HepG2 (cell line): ENCODE measurements at regions not wholly inside any gene's neighbourhood (a gene's known extent, or its start where the extent isn't known, plus 50 kb on each side); places are given as distances from the start of the nearest gene placed in this dataset.

ENCODE experiments used
- ATAC-seq: fragments of 200-7000 bp; cut with Tn5 transposase; 3 replicates; pipeline ENCODE4 v1.9.1; 2020; ENCODE audit warnings: mild to moderate bottlenecking, moderate library complexity
- BruUV-seq: library from RNA; stranded (reverse); fragments of 400-500 nt; replicated peaks from 2 replicates; lab custom pipeline; 2021; lab: Mats Ljungman, UMichigan
- CTCF ChIA-PET: fragments of 300-600 bp; formaldehyde crosslinking; extraction: SDS; loops from one replicate; lab custom pipeline; 2021; ENCODE audit warnings: low total read pairs, inconsistent platforms, low intra/inter-chr PET ratio; lab: Yijun Ruan, JAX
- POLR2A ChIA-PET: fragments of 350-600 bp; sonication (Branson Sonifier 250); formaldehyde crosslinking; loops from one replicate; lab custom pipeline; 2020; ENCODE audit warnings: antibody characterized with exemption, inconsistent platforms; lab: Yijun Ruan, JAX
- DNase-seq: peaks from one replicate; pipeline ENCODE4 v3.0.0-alpha.2; 2015; ENCODE audit warnings: low spot score
- FAIRE-seq: peaks from 3 replicates; lab custom pipeline; 2011; peaks lifted over from hg19 to GRCh38; lab: Jason Lieb, UNC
- H2AFZ ChIP-seq: one replicate; pipeline ENCODE4 v1.6.1; 2011; ENCODE audit warnings: low read length, inconsistent platforms
- H3K27ac ChIP-seq: fragments of 300-600 bp; 3 replicates; pipeline ENCODE4 v1.8.0; 2011; ENCODE audit warnings: mixed run types, mild to moderate bottlenecking, mixed read lengths, low read length, inconsistent platforms; ENCODE audit not compliant: insufficient read depth; ENCODE audit errors: extremely low read length
- H3K27me3 ChIP-seq, 2 experiments: fragments of 200-600 bp in 1 of 2; 2 replicates in 1 of 2; 3 replicates in 1 of 2; pipeline versions ENCODE4 v1.6.0 to v1.8.0; 2011; ENCODE audit warnings: low read length in 2 of 2, mild to moderate bottlenecking in 2 of 2, moderate library complexity in 2 of 2, inconsistent platforms in 1 of 2; ENCODE audit not compliant: insufficient read depth in 2 of 2, control insufficient read depth in 1 of 2
- H3K36me3 ChIP-seq, 2 experiments: fragments of 200-600 bp in 1 of 2; replicated peaks in 1 of 2; 2 replicates in 1 of 2; 3 replicates in 1 of 2; pipeline versions ENCODE4 v1.5.1 to v1.8.0; 2011; ENCODE audit warnings: low read length in 2 of 2, inconsistent platforms in 1 of 2; ENCODE audit not compliant: insufficient read depth in 2 of 2, control insufficient read depth in 1 of 2
- H3K4me1 ChIP-seq: 2 replicates; pipeline ENCODE4 v1.5.1; 2012; ENCODE audit warnings: low read length, inconsistent platforms; ENCODE audit not compliant: insufficient read depth
- H3K4me2 ChIP-seq: 2 replicates; pipeline ENCODE4 v1.6.0; 2011; ENCODE audit warnings: low read depth, low read length, inconsistent platforms
- H3K4me3 ChIP-seq, 3 experiments: fragments of 200-600 bp in 1 of 3; sonication (generic), shearing (Covaris generic) in 1 of 3; replicated peaks in 1 of 3; 2 replicates each; pipeline ENCODE4 v1.5.1; 2011 to 2016; ENCODE audit warnings: low read length in 3 of 3, inconsistent platforms in 2 of 3, low read depth in 2 of 3, mild to moderate bottlenecking in 2 of 3, control low read depth in 1 of 3, mixed read lengths in 1 of 3; ENCODE audit not compliant: insufficient read depth in 1 of 3
- H3K79me2 ChIP-seq: one replicate; pipeline ENCODE4 v1.6.1; 2011; ENCODE audit warnings: low read length, inconsistent platforms; ENCODE audit not compliant: insufficient read depth
- H3K9ac ChIP-seq: 2 replicates; pipeline ENCODE4 v1.6.0; 2011; ENCODE audit warnings: mild to moderate bottlenecking, low read depth, low read length, inconsistent platforms; ENCODE audit not compliant: insufficient read depth
- H3K9me3 ChIP-seq: 2 replicates; pipeline ENCODE4 v1.5.1; 2012; ENCODE audit warnings: mild to moderate bottlenecking, low read length
- H4K20me1 ChIP-seq: 2 replicates; pipeline ENCODE4 v1.6.0; 2011; ENCODE audit warnings: inconsistent platforms, mild to moderate bottlenecking, low read length, moderate library complexity; ENCODE audit not compliant: insufficient read depth
- LCORL ChIP-seq, 2 experiments: fragments of 450-650 bp in 1 of 2; sonication (generic) in 1 of 2; formaldehyde crosslinking in 1 of 2; IDR thresholded peaks; 2 replicates each; pipeline versions ENCODE4 v1.5.0 to v1.6.1; 2017 to 2020; ENCODE audit warnings: antibody characterized with exemption in 1 of 2, missing genetic modification reagents in 1 of 2
- MIXL1 ChIP-seq: IDR thresholded peaks from 2 replicates; pipeline ENCODE4 v1.6.1; 2016
- NFKB2 ChIP-seq: sonication (generic); formaldehyde crosslinking; IDR thresholded peaks from 2 replicates; pipeline ENCODE4 v1.4.0; 2020; ENCODE audit warnings: missing genetic modification reagents, borderline replicate concordance
- RAD21 ChIP-seq: fragments of 450-650 bp; formaldehyde crosslinking; IDR thresholded peaks from 2 replicates; pipeline ENCODE4 v1.5.0; 2020; ENCODE audit warnings: mild to moderate bottlenecking
- RBAK ChIP-seq: sonication (generic); formaldehyde crosslinking; IDR thresholded peaks from 2 replicates; pipeline ENCODE4 v1.5.1; 2020; ENCODE audit warnings: mild to moderate bottlenecking, missing genetic modification reagents
- SMC3 ChIP-seq: IDR thresholded peaks from 2 replicates; pipeline ENCODE4 v1.6.1; 2011; ENCODE audit warnings: low read length, improper control_type of control experiment
- STAG1 ChIP-seq: sonication (generic); formaldehyde crosslinking; IDR thresholded peaks from 2 replicates; pipeline ENCODE4 v1.4.0; 2020; ENCODE audit warnings: missing genetic modification reagents
- TCF12 ChIP-seq, 2 experiments: fragments of 450-650 bp in 1 of 2; sonication (generic) in 1 of 2; formaldehyde crosslinking in 1 of 2; IDR thresholded peaks; 2 replicates each; pipeline versions ENCODE4 v1.6.1 to v1.8.0; 2017 to 2022; ENCODE audit warnings: antibody characterized with exemption in 1 of 2, mild to moderate bottlenecking in 1 of 2, missing genetic modification reagents in 1 of 2, moderate library complexity in 1 of 2
- ZNF777 ChIP-seq: sonication (generic); formaldehyde crosslinking; IDR thresholded peaks from 2 replicates; pipeline ENCODE4 v1.4.0; 2020; ENCODE audit warnings: missing genetic modification reagents
- WGBS: methylation state at CpG from one replicate; pipeline ENCODE4 v1.1.6; 2017; ENCODE audit warnings: low lambda C conversion rate; 5-methylcytosine and 5-hydroxymethylcytosine counted together
- in situ Hi-C: cut with HindIII; loops from 2 replicates; pipeline ENCODE4 v1.10.0; 2017; ENCODE audit warnings: low pct_unique_long_range_greater_than_20kb; ENCODE audit not compliant: extremely low pct_ligation_motif_present
- intact Hi-C: fragments of 100-400 bp; cut with micrococcal nuclease; formaldehyde crosslinking; loops from one replicate; pipeline ENCODE4 v1.10.0; 2022; ENCODE audit not compliant: unreplicated experiment
- TF ChIP-seq, protein P1 (sequence below): sonication (generic); formaldehyde crosslinking; IDR thresholded peaks from 2 replicates; pipeline ENCODE4 v1.4.0; 2020; ENCODE audit warnings: mild to moderate bottlenecking, missing genetic modification reagents, borderline replicate concordance
- TF ChIP-seq, protein P2 (sequence below): sonication (generic); formaldehyde crosslinking; IDR thresholded peaks from 2 replicates; pipeline ENCODE4 v1.5.0; 2020; ENCODE audit warnings: mild to moderate bottlenecking, missing genetic modification reagents, moderate library complexity

DNA sequence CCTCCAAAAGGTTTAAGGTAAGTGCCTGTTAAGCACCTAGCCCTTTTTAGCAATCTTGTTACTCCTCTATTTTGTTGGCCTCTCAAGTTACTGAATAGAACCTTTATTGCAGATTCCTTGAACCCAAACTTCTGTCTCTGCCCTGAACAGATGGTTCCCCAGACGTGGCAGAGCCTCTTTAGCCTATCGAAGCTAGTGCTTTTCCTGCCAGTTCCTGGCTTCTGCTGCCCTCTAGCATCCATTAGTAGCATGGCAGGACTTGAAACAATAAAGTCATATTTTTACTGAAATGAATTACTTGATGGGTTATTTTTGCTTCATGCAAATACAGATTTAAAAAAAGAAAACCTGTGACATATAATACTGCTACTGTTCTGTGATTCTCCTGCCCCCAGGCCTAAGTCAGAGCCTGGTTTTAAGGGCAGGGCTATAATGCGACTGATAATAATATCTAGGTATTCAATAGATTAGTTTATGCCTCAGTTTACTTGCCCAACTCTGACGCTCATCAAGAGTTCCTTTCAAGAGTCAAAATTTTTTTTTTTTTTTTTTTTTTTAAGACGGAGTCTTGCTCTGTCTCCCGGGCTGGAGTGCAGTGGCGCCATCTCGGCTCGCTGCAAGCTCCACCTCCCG lies 84.3 kb upstream of the PHF14 start:
- Histone ChIP-seq H3K79me2 (no peaks in the 10 kb centered on the region), H3K27me3 (0 out of 5 replicates have a peak, but pooled peaks cover 0 to under 1% of the 10 kb centered on the region in 2 experiments), H3K27ac (no peak overlapping the region), H2AFZ (no peak overlapping the region), H3K9me3 (no peaks in the 10 kb centered on the region), H3K36me3 (no peaks in the 10 kb centered on the region), H4K20me1 (no peaks in the 10 kb centered on the region), H3K4me2 (no peak overlapping the region), H3K4me3 (no peak overlapping the region), H3K4me1 (no peaks in the 10 kb centered on the region; the same call in 1 of the 2 replicates), H3K9ac (no peak overlapping the region)
- in situ Hi-C loops: no loop called here
- DNase-seq: peak; percentile 46
- ATAC-seq: peak; percentile 94
- peak; percentile 77 for FAIRE-seq
- BruUV-seq: no TSS peak
- CTCF ChIA-PET: no interaction called here
- intact Hi-C loops: loop anchor here (1.0 to 5.0 kb wide), 3 partner anchors 251 to 453 kb away; no protein-coding TSS in a partner anchor
- WGBS: 57% methylated on average over 10 of the region's 10 CpGs
- POLR2A ChIA-PET: no interaction called here
- TF ChIP-seq MIXL1 (CRISPR knock-in tag) (0 out of 2 replicates have a peak, but pooled peaks have one; percentile 34), RAD21 (peak; percentile 56), TCF12 (IDR thresholded peaks at IDR 0.05) (no peak), TCF12 (CRISPR knock-in tag; IDR thresholded peaks at IDR 0.05) (no peak), RBAK (no peak), NFKB2 (CRISPR knock-in tag) (no peak), ZNF777 (no peak), STAG1 (CRISPR knock-in tag) (peak; percentile 88), SMC3 (peak; percentile 71; the same call in 1 of the 2 replicates), LCORL (IDR thresholded peaks at IDR 0.05) (no peak), LCORL (CRISPR knock-in tag; IDR thresholded peaks at IDR 0.05) (no peak)
- TF ChIP-seq, protein P1, sequence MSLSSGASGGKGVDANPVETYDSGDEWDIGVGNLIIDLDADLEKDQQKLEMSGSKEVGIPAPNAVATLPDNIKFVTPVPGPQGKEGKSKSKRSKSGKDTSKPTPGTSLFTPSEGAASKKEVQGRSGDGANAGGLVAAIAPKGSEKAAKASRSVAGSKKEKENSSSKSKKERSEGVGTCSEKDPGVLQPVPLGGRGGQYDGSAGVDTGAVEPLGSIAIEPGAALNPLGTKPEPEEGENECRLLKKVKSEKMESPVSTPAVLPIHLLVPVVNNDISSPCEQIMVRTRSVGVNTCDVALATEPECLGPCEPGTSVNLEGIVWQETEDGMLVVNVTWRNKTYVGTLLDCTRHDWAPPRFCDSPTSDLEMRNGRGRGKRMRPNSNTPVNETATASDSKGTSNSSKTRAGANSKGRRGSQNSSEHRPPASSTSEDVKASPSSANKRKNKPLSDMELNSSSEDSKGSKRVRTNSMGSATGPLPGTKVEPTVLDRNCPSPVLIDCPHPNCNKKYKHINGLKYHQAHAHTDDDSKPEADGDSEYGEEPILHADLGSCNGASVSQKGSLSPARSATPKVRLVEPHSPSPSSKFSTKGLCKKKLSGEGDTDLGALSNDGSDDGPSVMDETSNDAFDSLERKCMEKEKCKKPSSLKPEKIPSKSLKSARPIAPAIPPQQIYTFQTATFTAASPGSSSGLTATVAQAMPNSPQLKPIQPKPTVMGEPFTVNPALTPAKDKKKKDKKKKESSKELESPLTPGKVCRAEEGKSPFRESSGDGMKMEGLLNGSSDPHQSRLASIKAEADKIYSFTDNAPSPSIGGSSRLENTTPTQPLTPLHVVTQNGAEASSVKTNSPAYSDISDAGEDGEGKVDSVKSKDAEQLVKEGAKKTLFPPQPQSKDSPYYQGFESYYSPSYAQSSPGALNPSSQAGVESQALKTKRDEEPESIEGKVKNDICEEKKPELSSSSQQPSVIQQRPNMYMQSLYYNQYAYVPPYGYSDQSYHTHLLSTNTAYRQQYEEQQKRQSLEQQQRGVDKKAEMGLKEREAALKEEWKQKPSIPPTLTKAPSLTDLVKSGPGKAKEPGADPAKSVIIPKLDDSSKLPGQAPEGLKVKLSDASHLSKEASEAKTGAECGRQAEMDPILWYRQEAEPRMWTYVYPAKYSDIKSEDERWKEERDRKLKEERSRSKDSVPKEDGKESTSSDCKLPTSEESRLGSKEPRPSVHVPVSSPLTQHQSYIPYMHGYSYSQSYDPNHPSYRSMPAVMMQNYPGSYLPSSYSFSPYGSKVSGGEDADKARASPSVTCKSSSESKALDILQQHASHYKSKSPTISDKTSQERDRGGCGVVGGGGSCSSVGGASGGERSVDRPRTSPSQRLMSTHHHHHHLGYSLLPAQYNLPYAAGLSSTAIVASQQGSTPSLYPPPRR (CRISPR knock-in tag): no peak
- TF ChIP-seq, protein P2, sequence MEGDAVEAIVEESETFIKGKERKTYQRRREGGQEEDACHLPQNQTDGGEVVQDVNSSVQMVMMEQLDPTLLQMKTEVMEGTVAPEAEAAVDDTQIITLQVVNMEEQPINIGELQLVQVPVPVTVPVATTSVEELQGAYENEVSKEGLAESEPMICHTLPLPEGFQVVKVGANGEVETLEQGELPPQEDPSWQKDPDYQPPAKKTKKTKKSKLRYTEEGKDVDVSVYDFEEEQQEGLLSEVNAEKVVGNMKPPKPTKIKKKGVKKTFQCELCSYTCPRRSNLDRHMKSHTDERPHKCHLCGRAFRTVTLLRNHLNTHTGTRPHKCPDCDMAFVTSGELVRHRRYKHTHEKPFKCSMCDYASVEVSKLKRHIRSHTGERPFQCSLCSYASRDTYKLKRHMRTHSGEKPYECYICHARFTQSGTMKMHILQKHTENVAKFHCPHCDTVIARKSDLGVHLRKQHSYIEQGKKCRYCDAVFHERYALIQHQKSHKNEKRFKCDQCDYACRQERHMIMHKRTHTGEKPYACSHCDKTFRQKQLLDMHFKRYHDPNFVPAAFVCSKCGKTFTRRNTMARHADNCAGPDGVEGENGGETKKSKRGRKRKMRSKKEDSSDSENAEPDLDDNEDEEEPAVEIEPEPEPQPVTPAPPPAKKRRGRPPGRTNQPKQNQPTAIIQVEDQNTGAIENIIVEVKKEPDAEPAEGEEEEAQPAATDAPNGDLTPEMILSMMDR (CRISPR knock-in tag): peak; percentile 82
